Hepatocyte (in vitro differentiated cells): ENCODE measurements at regions not wholly inside any gene's neighbourhood (a gene's known extent, or its start where the extent isn't known, plus 50 kb on each side); places are given as distances from the start of the nearest gene placed in this dataset.

Experiments used
- DNase-seq: peaks from one replicate; pipeline ENCODE4 v3.0.0-alpha.2; 2016; ENCODE audit warnings: low spot score
- H2AFZ ChIP-seq: fragments of 200-600 bp; sonication (generic); 2 replicates; pipeline ENCODE4 v1.6.0; 2016; ENCODE audit warnings: antibody characterized with exemption, mild to moderate bottlenecking
- H3K27ac ChIP-seq: fragments of 200-600 bp; sonication (generic); 2 replicates; pipeline ENCODE4 v1.5.1; 2016; ENCODE audit warnings: mild to moderate bottlenecking
- H3K27me3 ChIP-seq: fragments of 200-600 bp; sonication (generic); 2 replicates; pipeline ENCODE4 v1.6.1; 2016
- H3K36me3 ChIP-seq: fragments of 200-600 bp; sonication (generic); replicated peaks from 2 replicates; pipeline ENCODE4 v1.5.1; 2016; ENCODE audit warnings: low read depth; ENCODE audit not compliant: insufficient read depth
- H3K4me1 ChIP-seq: fragments of 200-600 bp; sonication (generic); 2 replicates; pipeline ENCODE4 v1.5.1; 2016; ENCODE audit warnings: mild to moderate bottlenecking, moderate library complexity; ENCODE audit not compliant: insufficient read depth
- H3K4me2 ChIP-seq: fragments of 200-600 bp; sonication (generic); 2 replicates; pipeline ENCODE4 v1.6.0; 2016
- H3K4me3 ChIP-seq: fragments of 200-600 bp; sonication (generic); 2 replicates; pipeline ENCODE4 v1.5.1; 2016; ENCODE audit warnings: mild to moderate bottlenecking
- H3K79me2 ChIP-seq: fragments of 200-600 bp; sonication (generic); 2 replicates; pipeline ENCODE4 v1.6.0; 2017; ENCODE audit warnings: mild to moderate bottlenecking
- H3K9me2 ChIP-seq: fragments of 200-600 bp; sonication (generic); replicated peaks from 2 replicates; pipeline ENCODE4 v1.6.0; 2017; ENCODE audit warnings: mild to moderate bottlenecking; ENCODE audit not compliant: insufficient read depth
- H3K9me3 ChIP-seq: fragments of 200-600 bp; sonication (generic); 2 replicates; pipeline ENCODE4 v1.5.1; 2016; ENCODE audit warnings: low read depth, mild to moderate bottlenecking
- H4K20me1 ChIP-seq: fragments of 200-600 bp; sonication (generic); 2 replicates; pipeline ENCODE4 v1.6.0; 2016; ENCODE audit warnings: mild to moderate bottlenecking; ENCODE audit not compliant: insufficient read depth, poor library complexity, severe bottlenecking
- EZH2 ChIP-seq: fragments of 200-600 bp; sonication (generic); IDR thresholded peaks from 2 replicates; pipeline ENCODE4 v1.6.1; 2016; ENCODE audit warnings: antibody characterized with exemption, mild to moderate bottlenecking, borderline replicate concordance
- EZH2phosphoT487 ChIP-seq: fragments of 200-600 bp; sonication (generic); IDR thresholded peaks from one replicate; pipeline ENCODE4 v1.6.1; 2018; ENCODE audit warnings: antibody characterized with exemption, mild to moderate bottlenecking, low read depth, moderate library complexity; ENCODE audit not compliant: unreplicated experiment, severe bottlenecking
- WGBS: methylation state at CpG from one replicate; pipeline ENCODE4 v1.1.6; 2016; ENCODE audit warnings: low lambda C conversion rate; ENCODE audit errors: missing lambda C conversion rate; 5-methylcytosine and 5-hydroxymethylcytosine counted together
- TF ChIP-seq, protein P1 (sequence below): fragments of 200-600 bp; sonication (generic); IDR thresholded peaks from 2 replicates; pipeline ENCODE4 v1.5.1; 2016; ENCODE audit warnings: antibody characterized with exemption, mild to moderate bottlenecking; ENCODE audit not compliant: poor library complexity

DNA sequence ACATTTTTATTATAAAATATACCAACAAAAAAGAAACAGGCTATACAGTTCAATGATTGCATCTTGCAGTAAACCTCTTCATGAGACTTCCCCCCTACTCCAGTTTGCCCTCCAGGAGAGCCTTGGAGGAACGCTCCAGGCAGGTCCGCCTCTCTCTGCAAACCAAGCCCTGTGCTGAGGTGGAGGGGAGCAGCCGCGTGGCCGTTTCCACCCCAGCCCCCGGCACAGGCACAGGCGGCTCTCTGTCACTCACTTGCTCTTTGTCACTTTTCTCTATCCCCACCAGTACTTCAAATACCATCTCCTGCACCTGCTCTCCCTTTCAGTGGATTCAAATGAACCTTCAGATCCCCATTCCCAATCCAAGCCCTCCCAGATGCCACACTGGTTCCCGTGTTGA, 479.9 kb downstream of the OCA2 start:
- H4K20me1 ChIP-seq = no peaks in the 10 kb centered on the region
- no peaks in the 10 kb centered on the region for H3K9me3 ChIP-seq
- no peaks in the 10 kb centered on the region for H3K79me2 ChIP-seq
- no peaks in the 10 kb centered on the region for H3K9me2 ChIP-seq
- WGBS = 87% methylated on average over 8 of the region's 8 CpGs
- H3K36me3 ChIP-seq = no peaks in the 10 kb centered on the region
- no peak overlapping the region for H3K4me3 ChIP-seq
- no peak overlapping the region for H3K4me2 ChIP-seq
- H3K27ac ChIP-seq = no peak overlapping the region
- no peak for DNase-seq
- no peak overlapping the region for H2AFZ ChIP-seq
- no peaks in the 10 kb centered on the region for H3K27me3 ChIP-seq
- H3K4me1 ChIP-seq = no peaks in the 10 kb centered on the region
- TF ChIP-seq EZH2phosphoT487 (no peak), EZH2 (no peak)
- TF ChIP-seq, protein P1, sequence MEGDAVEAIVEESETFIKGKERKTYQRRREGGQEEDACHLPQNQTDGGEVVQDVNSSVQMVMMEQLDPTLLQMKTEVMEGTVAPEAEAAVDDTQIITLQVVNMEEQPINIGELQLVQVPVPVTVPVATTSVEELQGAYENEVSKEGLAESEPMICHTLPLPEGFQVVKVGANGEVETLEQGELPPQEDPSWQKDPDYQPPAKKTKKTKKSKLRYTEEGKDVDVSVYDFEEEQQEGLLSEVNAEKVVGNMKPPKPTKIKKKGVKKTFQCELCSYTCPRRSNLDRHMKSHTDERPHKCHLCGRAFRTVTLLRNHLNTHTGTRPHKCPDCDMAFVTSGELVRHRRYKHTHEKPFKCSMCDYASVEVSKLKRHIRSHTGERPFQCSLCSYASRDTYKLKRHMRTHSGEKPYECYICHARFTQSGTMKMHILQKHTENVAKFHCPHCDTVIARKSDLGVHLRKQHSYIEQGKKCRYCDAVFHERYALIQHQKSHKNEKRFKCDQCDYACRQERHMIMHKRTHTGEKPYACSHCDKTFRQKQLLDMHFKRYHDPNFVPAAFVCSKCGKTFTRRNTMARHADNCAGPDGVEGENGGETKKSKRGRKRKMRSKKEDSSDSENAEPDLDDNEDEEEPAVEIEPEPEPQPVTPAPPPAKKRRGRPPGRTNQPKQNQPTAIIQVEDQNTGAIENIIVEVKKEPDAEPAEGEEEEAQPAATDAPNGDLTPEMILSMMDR = no peak

- Histone ChIP-seq H3K36me3 (no peaks in the 10 kb centered on the region), H3K27me3 (no peaks in the 10 kb centered on the region), H4K20me1 (no peaks in the 10 kb centered on the region), H3K4me3 (no peak overlapping the region), H2AFZ (no peak overlapping the region), H3K27ac (no peak overlapping the region), H3K9me3 (no peaks in the 10 kb centered on the region), H3K4me1 (no peaks in the 10 kb centered on the region), H3K79me2 (no peaks in the 10 kb centered on the region), H3K9me2 (no peaks in the 10 kb centered on the region), H3K4me2 (no peak overlapping the region)
- no peak for DNase-seq
- WGBS = 87% methylated on average over 3 of the region's 3 CpGs
- TF ChIP-seq EZH2 = no peak
- TF ChIP-seq EZH2phosphoT487 = no peak
- TF ChIP-seq, protein P1 = no peak
Measured at GRCh38 chr15:27617013-27617412, 482.1 kb downstream of the OCA2 start.

GRCh38 chr15:27608248-27608647, 490.9 kb downstream of the OCA2 start:
- 77% methylated on average over 3 of the region's 3 CpGs for WGBS
- DNase-seq = no peak

More at GRCh38 chr15:27608248-27608647, 490.9 kb downstream of the OCA2 start:
- no peaks in the 10 kb centered on the region for H3K79me2 ChIP-seq
- TF ChIP-seq EZH2phosphoT487 (no peak), EZH2 (no peak)
- TF ChIP-seq, protein P1 = no peak
- no peaks in the 10 kb centered on the region for H3K9me2 ChIP-seq
- H2AFZ ChIP-seq = no peak overlapping the region
- H3K36me3 ChIP-seq = no peaks in the 10 kb centered on the region
- no peaks in the 10 kb centered on the region for H4K20me1 ChIP-seq
- H3K4me1 ChIP-seq = no peaks in the 10 kb centered on the region
- no peak overlapping the region for H3K4me3 ChIP-seq
- H3K27ac ChIP-seq = no peak overlapping the region
- no peak overlapping the region for H3K4me2 ChIP-seq
- H3K27me3 ChIP-seq = no peaks in the 10 kb centered on the region
- no peaks in the 10 kb centered on the region for H3K9me3 ChIP-seq
